Mesendoderm (in vitro differentiated cells): ENCODE measurements at regions not wholly inside any gene's neighbourhood (a gene's known extent, or its start where the extent isn't known, plus 50 kb on each side); places are given as distances from the start of the nearest gene placed in this dataset.

Experiments
- DNase-seq: peaks from one replicate; pipeline ENCODE4 v3.0.0; 2013
- H2AK5ac ChIP-seq: 2 replicates; pipeline ENCODE4 v1.6.1; 2013; ENCODE audit warnings: low read length, inconsistent platforms
- H2BK120ac ChIP-seq: 2 replicates; pipeline ENCODE4 v1.6.1; 2013; ENCODE audit warnings: low read depth, mild to moderate bottlenecking, low read length, moderate library complexity, mixed read lengths
- H2BK15ac ChIP-seq: replicated peaks from 2 replicates; pipeline ENCODE4 v1.6.1; 2013; ENCODE audit warnings: low read depth, mild to moderate bottlenecking, moderate library complexity
- H2BK5ac ChIP-seq: 2 replicates; pipeline ENCODE4 v1.6.1; 2013; ENCODE audit warnings: low read length, inconsistent platforms
- H3K18ac ChIP-seq: 2 replicates; pipeline ENCODE4 v1.6.1; 2013; ENCODE audit warnings: mild to moderate bottlenecking, low read length, mixed read lengths
- H3K23ac ChIP-seq: one replicate; pipeline ENCODE4 v1.6.1; 2013; ENCODE audit warnings: low read length
- H3K27ac ChIP-seq: 2 replicates; pipeline ENCODE4 v1.5.1; 2013; ENCODE audit warnings: low read depth, mild to moderate bottlenecking, inconsistent platforms, low read length, moderate library complexity
- H3K27me3 ChIP-seq: 2 replicates; pipeline ENCODE4 v1.6.1; 2013; ENCODE audit warnings: low read length, control low read depth, mild to moderate bottlenecking, inconsistent platforms; ENCODE audit not compliant: insufficient read depth, poor library complexity
- H3K36me3 ChIP-seq: 2 replicates; pipeline ENCODE4 v1.6.1; 2013; ENCODE audit warnings: low read length, inconsistent platforms; ENCODE audit not compliant: control insufficient read depth, insufficient read depth
- H3K4ac ChIP-seq: one replicate; pipeline ENCODE4 v1.6.1; 2013; ENCODE audit warnings: low read depth, mild to moderate bottlenecking, low read length, moderate library complexity
- H3K4me1 ChIP-seq: 2 replicates; pipeline ENCODE4 v1.6.1; 2013; ENCODE audit warnings: low read depth, low read length, inconsistent platforms; ENCODE audit not compliant: control insufficient read depth
- H3K4me2 ChIP-seq: 2 replicates; pipeline ENCODE4 v1.6.1; 2013; ENCODE audit warnings: low read length
- H3K4me3 ChIP-seq: 2 replicates; pipeline ENCODE4 v1.5.1; 2013; ENCODE audit warnings: mild to moderate bottlenecking, low read length
- H3K56ac ChIP-seq: one replicate; pipeline ENCODE4 v1.6.1; 2013; ENCODE audit warnings: low read length
- H3K79me1 ChIP-seq: 2 replicates; pipeline ENCODE4 v1.6.1; 2013; ENCODE audit warnings: low read length, inconsistent platforms
- H3K79me2 ChIP-seq: 2 replicates; pipeline ENCODE4 v1.6.1; 2013; ENCODE audit warnings: mild to moderate bottlenecking, low read length; ENCODE audit not compliant: control insufficient read depth, insufficient read depth
- H3K9ac ChIP-seq: 2 replicates; pipeline ENCODE4 v1.6.1; 2013; ENCODE audit warnings: low read length, inconsistent platforms
- H4K5ac ChIP-seq: one replicate; pipeline ENCODE4 v1.6.1; 2013; ENCODE audit warnings: low read length
- H4K8ac ChIP-seq: one replicate; pipeline ENCODE4 v1.6.1; 2013; ENCODE audit warnings: low read depth, mild to moderate bottlenecking, control low read depth, low read length, moderate library complexity
- WGBS: extraction: QIAGEN DNeasy Blood & Tissue Kit; methylation state at CpG from one replicate; pipeline ENCODE4 v1.1.7; 2013; ENCODE audit warnings: low lambda C conversion rate, missing lambda C conversion rate; ENCODE audit not compliant: insufficient coverage; ENCODE audit errors: extremely low coverage; 5-methylcytosine and 5-hydroxymethylcytosine counted together

- Histone ChIP-seq H3K56ac (no peak overlapping the region), H3K4me3 (no peak overlapping the region), H3K79me2 (no peaks in the 10 kb centered on the region), H3K27ac (no peak overlapping the region), H4K8ac (no peak overlapping the region), H3K4ac (no peak overlapping the region), H3K9ac (no peak overlapping the region), H3K4me2 (no peak overlapping the region), H3K79me1 (no peaks in the 10 kb centered on the region), H2BK5ac (no peak overlapping the region), H2AK5ac (no peak overlapping the region), H3K27me3 (no peaks in the 10 kb centered on the region), H2BK120ac (no peak overlapping the region), H2BK15ac (no peak overlapping the region), H4K5ac (no peak overlapping the region), H3K23ac (no peak overlapping the region), H3K4me1 (peaks cover 2% of the 10 kb centered on the region), H3K36me3 (no peaks in the 10 kb centered on the region), H3K18ac (no peak overlapping the region)
- peak; percentile 77 for DNase-seq
- no CpG with 5 or more reads among the region's 5 CpGs for WGBS
These were observed 80.2 kb upstream of the NEBL start for GRCh38 chr10:20977300-20977699.

- no peak overlapping the region for H2AK5ac ChIP-seq
- no peak overlapping the region for H2BK120ac ChIP-seq
- H3K27me3 ChIP-seq, result no peaks in the 10 kb centered on the region
- peak; percentile 59 for DNase-seq
- H3K79me2 ChIP-seq, result no peaks in the 10 kb centered on the region
- H2BK5ac ChIP-seq, result no peak overlapping the region
- peak overlapping the region; percentile 67 for H3K27ac ChIP-seq
- no peak overlapping the region for H3K23ac ChIP-seq
- no CpG with 5 or more reads among the region's 3 CpGs for WGBS
- H3K79me1 ChIP-seq, result no peaks in the 10 kb centered on the region
- H3K56ac ChIP-seq, result no peak overlapping the region
- no peaks in the 10 kb centered on the region for H3K36me3 ChIP-seq
- H4K5ac ChIP-seq, result no peak overlapping the region
- H3K18ac ChIP-seq, result no peak overlapping the region
- H3K4me1 ChIP-seq, result peaks cover 2% of the 10 kb centered on the region
- no peak overlapping the region for H3K4me3 ChIP-seq
- no peak overlapping the region for H4K8ac ChIP-seq
- no peak overlapping the region for H3K4ac ChIP-seq
- no peak overlapping the region for H3K4me2 ChIP-seq
- no peak overlapping the region for H2BK15ac ChIP-seq
- H3K9ac ChIP-seq, result no peak overlapping the region
These were observed 79.8 kb upstream of the NEBL start for GRCh38 chr10:20976891-20977290.

GRCh38 chr10:20976390-20976789, 79.3 kb upstream of the NEBL start:
- Histone ChIP-seq H3K4me3 (no peak overlapping the region), H4K5ac (no peak overlapping the region), H3K23ac (no peak overlapping the region), H3K27me3 (no peaks in the 10 kb centered on the region), H3K9ac (no peak overlapping the region), H3K36me3 (no peaks in the 10 kb centered on the region), H2BK120ac (no peak overlapping the region), H4K8ac (no peak overlapping the region), H3K27ac (peak overlapping the region; percentile 67), H2AK5ac (no peak overlapping the region), H2BK15ac (no peak overlapping the region), H3K18ac (no peak overlapping the region), H3K56ac (no peak overlapping the region), H3K79me1 (no peaks in the 10 kb centered on the region), H3K4me1 (peaks cover 2% of the 10 kb centered on the region), H3K79me2 (no peaks in the 10 kb centered on the region), H3K4me2 (no peak overlapping the region), H2BK5ac (no peak overlapping the region), H3K4ac (no peak overlapping the region)
- DNase-seq, result no peak
- WGBS, result no CpG with 5 or more reads among the region's 3 CpGs

- H3K4ac ChIP-seq, result no peak overlapping the region
- H3K79me1 ChIP-seq, result no peaks in the 10 kb centered on the region
- no peak overlapping the region for H4K5ac ChIP-seq
- no peak overlapping the region for H3K56ac ChIP-seq
- H3K36me3 ChIP-seq, result no peaks in the 10 kb centered on the region
- no peak overlapping the region for H2AK5ac ChIP-seq
- H3K27me3 ChIP-seq, result no peaks in the 10 kb centered on the region
- H3K9ac ChIP-seq, result no peak overlapping the region
- no peak overlapping the region for H3K4me2 ChIP-seq
- H4K8ac ChIP-seq, result no peak overlapping the region
- no peaks in the 10 kb centered on the region for H3K79me2 ChIP-seq
- H3K23ac ChIP-seq, result no peak overlapping the region
- peaks cover 2% of the 10 kb centered on the region for H3K4me1 ChIP-seq
- no peak for DNase-seq
- no peak overlapping the region for H2BK5ac ChIP-seq
- no peak overlapping the region for H2BK15ac ChIP-seq
- H2BK120ac ChIP-seq, result no peak overlapping the region
- no peak overlapping the region for H3K18ac ChIP-seq
- WGBS, result no CpG with 5 or more reads among the region's 4 CpGs
- no peak overlapping the region for H3K27ac ChIP-seq
- no peak overlapping the region for H3K4me3 ChIP-seq
These were observed 78.1 kb upstream of the NEBL start for GRCh38 chr10:20975236-20975635.

GRCh38 chr10:20972925-20973324, 75.8 kb upstream of the NEBL start:
- Histone ChIP-seq H2BK15ac (no peak overlapping the region), H3K9ac (no peak overlapping the region), H3K4me2 (no peak overlapping the region), H2AK5ac (no peak overlapping the region), H3K23ac (no peak overlapping the region), H3K4me1 (peaks cover 2% of the 10 kb centered on the region), H2BK5ac (no peak overlapping the region), H3K18ac (no peak overlapping the region), H3K4me3 (no peak overlapping the region), H4K8ac (no peak overlapping the region), H4K5ac (no peak overlapping the region), H3K27me3 (no peaks in the 10 kb centered on the region), H3K36me3 (no peaks in the 10 kb centered on the region), H3K27ac (no peak overlapping the region), H3K79me2 (no peaks in the 10 kb centered on the region), H3K56ac (no peak overlapping the region), H3K4ac (no peak overlapping the region), H3K79me1 (no peaks in the 10 kb centered on the region), H2BK120ac (no peak overlapping the region)
- no peak for DNase-seq
- WGBS, result no CpG with 5 or more reads among the region's 2 CpGs

GRCh38 chr10:20971901-20972300, 74.8 kb upstream of the NEBL start:
- no peak overlapping the region for H4K8ac ChIP-seq
- WGBS, result no CpG with 5 or more reads among the region's 3 CpGs
- H3K4ac ChIP-seq, result no peak overlapping the region
- no peaks in the 10 kb centered on the region for H3K36me3 ChIP-seq
- no peak overlapping the region for H3K23ac ChIP-seq
- no peak overlapping the region for H2AK5ac ChIP-seq
- no peak overlapping the region for H3K27ac ChIP-seq
- no peak overlapping the region for H4K5ac ChIP-seq
- no peak overlapping the region for H2BK120ac ChIP-seq
- H2BK15ac ChIP-seq, result no peak overlapping the region
- no peaks in the 10 kb centered on the region for H3K79me2 ChIP-seq
- no peak overlapping the region for H3K18ac ChIP-seq
- H3K4me2 ChIP-seq, result no peak overlapping the region
- H3K79me1 ChIP-seq, result no peaks in the 10 kb centered on the region
- no peaks in the 10 kb centered on the region for H3K27me3 ChIP-seq
- H3K4me1 ChIP-seq, result no peaks in the 10 kb centered on the region
- no peak overlapping the region for H3K4me3 ChIP-seq
- H3K56ac ChIP-seq, result no peak overlapping the region
- DNase-seq, result no peak
- H3K9ac ChIP-seq, result no peak overlapping the region
- H2BK5ac ChIP-seq, result no peak overlapping the region
